HG02759 (cell line): ENCODE measurements at regions not wholly inside any gene's neighbourhood (a gene's known extent, or its start where the extent isn't known, plus 50 kb on each side); places are given as distances from the start of the nearest gene placed in this dataset.
"Not testable (repeated sequence)": the region's sequence is repeated elsewhere in the genome, so short reads cannot be mapped to it uniquely, and the experiment has no call there.

Experiments used
- ATAC-seq: cut with Tn5 transposase; IDR thresholded peaks from one replicate; pipeline ENCODE4 v1.9.1; 2021; ENCODE audit warnings: mild to moderate bottlenecking, moderate library complexity; ENCODE audit not compliant: unreplicated experiment

DNA sequence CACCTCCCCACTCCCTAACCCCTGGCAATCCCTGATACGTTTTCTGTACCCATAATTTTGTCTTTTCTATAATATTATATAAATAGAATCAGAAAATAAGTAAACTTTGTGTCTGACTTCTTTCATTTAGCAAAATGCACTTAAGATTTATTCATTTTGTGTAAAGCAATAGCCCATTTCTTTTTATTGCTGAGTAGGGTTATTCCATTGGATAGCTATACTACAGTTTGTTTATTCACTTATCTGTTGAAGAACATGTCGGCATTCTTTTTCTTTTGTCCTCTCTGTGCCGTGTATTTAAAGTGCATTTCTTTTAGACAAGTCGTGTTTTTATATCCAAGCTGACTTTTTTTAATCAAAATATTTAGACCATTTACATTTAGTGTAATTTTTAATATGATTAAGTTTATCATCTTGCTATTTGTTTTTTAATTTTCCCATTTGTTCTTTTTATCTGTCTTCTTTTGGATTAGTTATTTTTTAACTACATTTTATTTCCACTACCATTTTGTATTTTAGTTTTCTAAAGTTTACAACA, 176.4 kb upstream of the TSHZ3 start:
- no peak for ATAC-seq

DNA sequence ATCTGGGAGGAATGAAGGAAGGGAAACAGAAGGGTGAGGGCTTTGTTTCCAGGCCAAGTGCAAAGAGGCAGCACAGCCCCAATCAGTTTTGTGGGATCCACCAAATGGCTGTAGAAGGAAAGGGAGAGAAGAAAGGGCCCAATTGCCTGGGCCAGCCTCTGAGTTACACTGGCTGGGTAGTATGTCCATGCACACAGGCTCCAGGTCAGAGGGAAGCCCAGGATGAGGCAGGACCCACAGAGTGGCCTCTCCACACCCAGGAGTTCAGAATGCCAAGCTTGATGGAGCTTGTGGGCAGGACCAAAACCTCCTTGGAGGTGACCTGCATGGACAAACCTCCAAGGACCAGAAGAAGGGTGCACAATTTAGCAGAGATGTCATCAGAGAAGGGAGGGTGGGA, 178.2 kb upstream of the TSHZ3 start:
- no peak for ATAC-seq

- ATAC-seq, result no peak
These were observed 179.0 kb upstream of the TSHZ3 start for GRCh38 chr19:31528261-31528660.

DNA sequence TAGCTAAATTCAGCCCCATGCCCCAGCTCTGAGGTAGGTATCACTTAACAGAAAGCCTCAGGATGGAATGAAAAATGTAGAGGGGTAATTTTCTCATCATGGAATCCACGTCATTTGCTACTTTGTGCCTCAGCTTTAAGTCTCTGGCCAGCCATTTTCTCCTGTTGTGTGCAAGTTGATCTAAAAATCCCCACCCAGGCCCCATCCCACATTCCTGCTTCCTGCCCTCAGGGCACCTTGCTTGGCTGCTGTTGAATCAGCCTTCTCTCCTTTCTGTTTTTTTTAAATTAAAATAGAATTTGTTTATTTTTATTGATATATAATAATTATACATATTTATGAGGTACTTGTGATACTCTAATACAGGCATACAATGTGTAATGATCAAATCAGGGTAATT, 179.9 kb upstream of the TSHZ3 start:
- ATAC-seq, result no peak

GRCh38 chr19:31530781-31531180, 181.5 kb upstream of the TSHZ3 start:
- no peak for ATAC-seq

DNA sequence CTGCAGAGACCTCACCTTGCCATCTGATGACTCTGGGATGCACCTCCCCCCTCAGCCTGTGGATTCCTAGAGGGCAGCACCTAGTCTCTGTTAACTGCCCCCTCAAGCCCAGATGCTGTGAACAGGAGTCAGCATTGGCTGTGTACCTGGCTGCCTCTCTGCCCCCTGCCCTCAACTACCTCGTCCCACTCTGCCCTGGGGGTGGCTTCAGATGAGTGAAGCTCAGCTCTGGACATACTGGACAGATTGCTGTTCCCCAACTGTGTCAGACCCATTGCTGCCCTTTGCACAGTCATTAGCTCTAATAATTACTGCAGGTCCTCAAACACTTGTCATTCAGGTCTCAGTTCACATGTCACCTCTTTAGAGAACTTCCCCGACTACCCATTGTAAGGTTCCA, 182.1 kb upstream of the TSHZ3 start:
- ATAC-seq, result no peak

GRCh38 chr19:31532034-31532433, 182.8 kb upstream of the TSHZ3 start:
- no peak for ATAC-seq

DNA sequence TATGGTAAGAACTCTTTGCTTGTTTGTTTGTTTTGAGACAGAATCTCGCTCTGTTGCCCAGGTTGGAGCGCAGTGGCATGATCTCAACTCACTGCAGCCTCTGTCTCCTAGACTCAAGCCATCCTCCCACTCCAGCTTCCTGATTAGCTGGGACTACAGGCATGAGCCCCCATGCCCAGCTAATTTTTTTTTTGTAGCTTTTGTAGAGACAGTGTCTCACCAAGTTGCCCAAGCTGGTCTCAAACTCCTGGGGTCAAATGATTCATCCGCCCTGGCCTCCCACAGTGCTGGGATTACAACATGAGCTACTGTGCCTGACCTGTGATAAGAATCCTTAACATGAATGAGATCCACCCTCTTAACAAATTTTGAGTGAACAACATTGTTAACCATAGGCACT, 183.9 kb upstream of the TSHZ3 start:
- no peak for ATAC-seq

DNA sequence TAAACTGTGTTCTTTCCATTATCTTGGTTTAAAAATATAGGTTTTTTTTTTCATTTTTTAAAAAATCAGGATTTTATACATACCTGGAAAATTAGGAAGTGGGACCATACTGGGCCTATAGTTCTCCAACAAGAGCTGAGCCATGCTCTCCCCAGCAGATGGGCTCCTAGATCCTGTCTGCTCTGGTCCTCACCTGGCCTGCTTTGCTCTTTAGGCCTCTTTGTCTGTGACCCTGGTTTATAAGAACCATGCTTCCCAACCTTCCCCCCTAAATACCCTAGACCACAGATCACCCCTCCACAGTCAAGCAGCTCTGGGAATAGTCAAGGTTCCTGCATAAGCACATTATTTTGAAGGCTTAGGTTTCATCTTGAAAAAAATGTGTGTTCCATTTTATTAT, 185.0 kb upstream of the TSHZ3 start:
- no peak for ATAC-seq

DNA sequence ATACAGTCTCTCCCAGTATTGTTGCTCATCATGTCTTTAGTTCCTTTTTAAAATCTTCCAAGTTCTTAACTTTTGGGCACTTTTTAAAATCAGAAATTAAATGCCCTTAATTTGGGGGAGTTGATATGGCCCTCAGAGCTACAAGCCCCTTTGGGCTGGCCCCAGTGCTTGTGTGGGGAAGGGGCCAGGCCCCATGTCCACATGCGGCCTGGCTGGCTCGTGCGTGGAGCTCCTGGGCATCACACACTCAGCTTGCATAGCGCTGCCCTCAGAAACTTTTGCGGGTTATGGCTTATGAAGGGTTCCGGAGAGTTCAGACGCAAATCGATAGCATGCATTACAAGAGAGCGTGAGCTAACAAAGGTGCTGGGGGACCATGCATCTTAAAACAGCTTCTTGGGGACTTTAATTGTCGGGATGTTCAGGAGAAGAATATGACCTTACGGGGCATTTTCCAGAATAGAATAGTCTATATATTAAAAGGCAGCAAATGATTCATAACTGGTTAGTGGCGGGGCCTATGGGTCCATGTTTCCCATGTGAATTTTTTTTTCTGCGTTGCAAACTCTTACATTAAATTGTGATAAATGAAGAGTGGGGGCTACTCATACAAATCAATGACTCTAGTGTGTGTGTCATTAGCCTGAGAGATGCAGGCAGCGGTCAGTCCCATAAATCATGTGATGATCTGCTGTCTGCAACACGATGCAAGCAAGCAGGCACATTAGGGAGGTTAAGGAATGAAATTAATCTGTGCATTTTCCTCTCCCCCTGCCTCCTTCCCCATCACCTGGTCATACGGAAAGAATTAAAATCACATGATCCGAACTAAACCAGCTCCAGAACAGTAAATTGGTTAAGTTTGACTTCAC, 185.8 kb upstream of the TSHZ3 start:
- ATAC-seq, result no peak

- ATAC-seq, result no peak
These were observed 186.6 kb upstream of the TSHZ3 start for GRCh38 chr19:31535691-31536460.

GRCh38 chr19:31537136-31537535, 187.9 kb upstream of the TSHZ3 start:
- ATAC-seq, result no peak

- not testable (repeated sequence) for ATAC-seq
These were observed 188.7 kb upstream of the TSHZ3 start for GRCh38 chr19:31537902-31538301.

GRCh38 chr19:31538879-31539278, 189.6 kb upstream of the TSHZ3 start:
- ATAC-seq, result no peak

DNA sequence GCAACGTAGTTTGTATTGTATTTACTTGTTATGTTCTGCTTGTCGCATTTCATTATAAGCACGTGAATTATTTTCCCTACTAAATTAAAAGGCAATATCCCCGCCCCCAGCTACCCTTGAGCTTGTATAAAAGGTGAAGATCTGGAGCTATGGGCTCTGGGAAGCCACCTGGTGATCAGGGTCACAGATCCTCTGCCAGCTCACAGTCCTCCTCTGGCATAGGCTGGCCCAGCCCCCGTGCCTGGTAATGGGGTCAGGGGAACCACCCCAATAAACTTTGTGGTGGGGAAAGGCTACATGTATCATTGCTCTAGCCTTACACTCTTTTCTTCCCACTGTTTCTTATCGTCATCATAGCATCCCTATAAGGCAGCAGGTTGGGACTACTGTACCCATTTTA, 190.2 kb upstream of the TSHZ3 start:
- ATAC-seq, result no peak

DNA sequence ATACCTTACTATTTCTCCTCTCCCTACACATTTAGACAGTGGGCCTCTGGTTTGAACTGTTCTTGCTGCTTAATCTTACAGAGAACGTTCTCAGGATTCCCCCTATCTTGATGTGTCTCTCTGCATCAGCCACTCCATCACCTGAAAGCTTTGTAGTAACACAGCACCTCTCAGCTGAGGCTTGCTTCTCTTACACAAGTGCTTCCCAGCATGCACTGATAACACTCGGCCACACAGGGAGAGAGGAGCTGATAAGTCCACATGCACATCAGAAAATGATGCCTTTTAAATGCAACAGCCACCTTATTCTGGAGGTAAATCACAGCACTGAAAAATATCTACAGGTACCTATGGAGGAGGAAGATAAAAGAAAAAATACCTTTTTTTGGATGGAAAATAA, 192.2 kb upstream of the TSHZ3 start:
- no peak for ATAC-seq

GRCh38 chr19:31543456-31543855, 194.2 kb upstream of the TSHZ3 start:
- no peak for ATAC-seq

DNA sequence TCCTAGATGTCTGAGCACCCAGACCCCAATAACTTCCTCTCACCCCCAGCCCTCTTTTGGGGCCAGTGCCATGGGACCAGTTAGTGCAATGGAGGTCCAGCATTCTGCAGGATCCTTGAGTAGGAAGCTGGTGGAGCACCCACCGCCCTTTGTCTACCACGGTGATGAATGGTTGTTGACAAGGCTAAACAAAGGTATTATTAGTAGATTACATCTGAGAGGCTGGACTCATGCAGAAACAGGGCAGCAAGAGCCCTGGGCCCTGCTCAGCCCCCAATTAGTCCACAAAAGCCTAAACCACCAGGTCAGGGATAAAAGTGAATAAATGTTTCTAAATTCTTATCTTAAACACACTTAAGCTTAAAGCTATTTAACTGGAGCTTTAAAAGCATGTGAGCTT, 196.5 kb upstream of the TSHZ3 start:
- ATAC-seq, result no peak

- no peak for ATAC-seq
These were observed 197.1 kb upstream of the TSHZ3 start for GRCh38 chr19:31546205-31546960.

- no peak for ATAC-seq
These were observed 199.7 kb upstream of the TSHZ3 start for GRCh38 chr19:31548941-31549340.

DNA sequence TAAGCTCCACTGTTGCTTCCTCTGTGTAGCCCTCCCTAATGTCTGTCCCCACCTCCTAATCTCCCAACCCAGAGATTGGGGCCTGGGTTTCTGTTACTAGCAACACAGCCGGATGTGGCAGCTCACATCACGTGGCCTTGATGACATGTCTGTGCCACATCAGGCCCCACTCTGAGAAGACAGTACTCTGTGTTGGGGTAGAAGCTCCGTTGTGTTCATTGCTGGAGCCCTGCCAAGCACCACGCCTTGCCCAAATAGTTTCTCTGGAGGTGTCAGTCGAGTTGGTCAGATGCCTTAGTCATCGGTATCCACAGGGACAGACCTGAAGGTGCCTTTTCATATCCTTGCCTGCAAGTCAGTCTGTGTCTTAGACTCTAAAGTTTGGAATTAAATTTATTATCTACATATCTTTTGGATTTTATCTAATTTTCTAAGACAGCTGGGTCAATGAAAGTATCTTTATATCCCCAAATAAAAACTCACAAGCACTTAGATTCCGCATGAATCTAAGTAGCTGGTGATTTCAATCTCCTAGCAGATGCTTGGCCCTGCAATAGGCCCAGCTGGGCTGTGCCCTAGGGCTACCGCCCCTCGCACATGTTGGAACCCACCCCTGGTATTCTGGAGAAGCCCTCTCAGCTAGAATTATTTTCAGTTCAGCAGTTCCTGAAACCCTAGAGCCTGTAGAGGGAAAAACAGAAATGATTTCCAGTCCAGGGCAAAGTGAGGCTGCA, 204.0 kb upstream of the TSHZ3 start:
- no peak for ATAC-seq
